H9 (cell line): ENCODE measurements at regions not wholly inside any gene's neighbourhood (a gene's known extent, or its start where the extent isn't known, plus 50 kb on each side); places are given as distances from the start of the nearest gene placed in this dataset.

Experiments used
- DNase-seq: peaks from one replicate; pipeline ENCODE4 v3.0.0-alpha.2; 2017
- H2AFZ ChIP-seq: one replicate; pipeline ENCODE4 v1.6.1; 2013; ENCODE audit warnings: mild to moderate bottlenecking, low read length, control low read depth, moderate library complexity
- H2AK5ac ChIP-seq: 2 replicates; pipeline ENCODE4 v1.6.1; 2013; ENCODE audit warnings: low read length, control low read depth, mixed read lengths; ENCODE audit not compliant: insufficient read length
- H2BK120ac ChIP-seq: one replicate; pipeline ENCODE4 v1.6.1; 2013; ENCODE audit warnings: low read depth, mild to moderate bottlenecking, low read length, control low read depth, inconsistent platforms; ENCODE audit not compliant: poor library complexity, severe bottlenecking
- H2BK12ac ChIP-seq: 2 replicates; pipeline ENCODE4 v1.6.1; 2013; ENCODE audit warnings: low read length, control low read depth, mixed read lengths, low read depth; ENCODE audit not compliant: insufficient read length
- H2BK15ac ChIP-seq: 2 replicates; pipeline ENCODE4 v1.6.1; 2013; ENCODE audit warnings: low read depth, low read length, control low read depth
- H2BK20ac ChIP-seq: one replicate; pipeline ENCODE4 v1.6.1; 2013; ENCODE audit warnings: low read depth, mild to moderate bottlenecking, low read length, control low read depth, inconsistent platforms; ENCODE audit not compliant: poor library complexity, severe bottlenecking
- H2BK5ac ChIP-seq: 2 replicates; pipeline ENCODE4 v1.6.1; 2013; ENCODE audit warnings: low read length, control low read depth, mixed read lengths; ENCODE audit not compliant: insufficient read length
- H3K14ac ChIP-seq: 2 replicates; pipeline ENCODE4 v1.6.1; 2013; ENCODE audit warnings: low read length, control low read depth; ENCODE audit not compliant: insufficient read depth
- H3K18ac ChIP-seq: 2 replicates; pipeline ENCODE4 v1.6.1; 2013; ENCODE audit warnings: low read depth, mild to moderate bottlenecking, mixed read lengths, low read length, control low read depth; ENCODE audit not compliant: insufficient read length
- H3K23ac ChIP-seq: 2 replicates; pipeline ENCODE4 v1.6.1; 2013; ENCODE audit warnings: low read length, control low read depth, mixed read lengths, low read depth; ENCODE audit not compliant: insufficient read length
- H3K23me2 ChIP-seq: 2 replicates; pipeline ENCODE4 v1.6.1; 2013; ENCODE audit warnings: low read depth, mild to moderate bottlenecking, mixed read lengths, low read length, control low read depth; ENCODE audit not compliant: insufficient read length, poor library complexity, severe bottlenecking
- H3K27ac ChIP-seq: 2 replicates; pipeline ENCODE4 v1.5.1; 2013; ENCODE audit warnings: low read length, control low read depth, mixed read lengths, low read depth; ENCODE audit not compliant: insufficient read length
- H3K27me3 ChIP-seq: 2 replicates; pipeline ENCODE4 v1.6.1; 2013; ENCODE audit warnings: low read length, control low read depth, inconsistent platforms; ENCODE audit not compliant: insufficient read depth
- H3K4ac ChIP-seq: 2 replicates; pipeline ENCODE4 v1.6.1; 2013; ENCODE audit warnings: low read depth, mild to moderate bottlenecking, control low read depth, inconsistent platforms, low read length, moderate library complexity
- H3K4me1 ChIP-seq: 2 replicates; pipeline ENCODE4 v1.6.1; 2013; ENCODE audit warnings: low read length, control low read depth, inconsistent platforms; ENCODE audit not compliant: insufficient read depth
- H3K4me2 ChIP-seq: 2 replicates; pipeline ENCODE4 v1.6.1; 2013; ENCODE audit warnings: low read length, control low read depth, mixed read lengths; ENCODE audit not compliant: insufficient read length, insufficient read depth
- H3K56ac ChIP-seq: 2 replicates; pipeline ENCODE4 v1.6.1; 2013; ENCODE audit warnings: low read depth, mild to moderate bottlenecking, mixed read lengths, low read length, control low read depth; ENCODE audit not compliant: insufficient read length
- H3K79me1 ChIP-seq: 2 replicates; pipeline ENCODE4 v1.6.1; 2013; ENCODE audit warnings: low read depth, mild to moderate bottlenecking, moderate library complexity, low read length, control low read depth, inconsistent platforms; ENCODE audit not compliant: insufficient read depth, poor library complexity, severe bottlenecking
- H3K79me2 ChIP-seq: 2 replicates; pipeline ENCODE4 v1.6.1; 2013; ENCODE audit warnings: low read length, control low read depth, inconsistent platforms; ENCODE audit not compliant: insufficient read depth
- H3K9ac ChIP-seq: 2 replicates; pipeline ENCODE4 v1.6.1; 2013; ENCODE audit warnings: low read length, control low read depth, mixed read lengths; ENCODE audit not compliant: insufficient read length; ENCODE audit errors: extremely low read depth
- H3K9me3 ChIP-seq: one replicate; pipeline ENCODE4 v1.6.1; 2013; ENCODE audit warnings: low read depth, low read length, inconsistent platforms; ENCODE audit not compliant: control insufficient read depth
- H3T11ph ChIP-seq: one replicate; pipeline ENCODE4 v1.6.1; 2013; ENCODE audit warnings: mild to moderate bottlenecking, low read length, control low read depth, inconsistent platforms
- H4K20me1 ChIP-seq: one replicate; pipeline ENCODE4 v1.6.1; 2013; ENCODE audit not compliant: control insufficient read depth, insufficient read length, insufficient read depth
- H4K5ac ChIP-seq: 2 replicates; pipeline ENCODE4 v1.6.1; 2013; ENCODE audit warnings: low read depth, mild to moderate bottlenecking, mixed read lengths, low read length, control low read depth; ENCODE audit not compliant: insufficient read length
- H4K8ac ChIP-seq: replicated peaks from 2 replicates; pipeline ENCODE4 v1.6.1; 2013; ENCODE audit warnings: low read length, control low read depth, mixed read lengths, low read depth; ENCODE audit not compliant: insufficient read length
- H4K91ac ChIP-seq: 2 replicates; pipeline ENCODE4 v1.6.1; 2013; ENCODE audit warnings: low read depth, mild to moderate bottlenecking, moderate library complexity, mixed read lengths, low read length, control low read depth; ENCODE audit not compliant: insufficient read length
- H3K27ac Mint-ChIP-seq, 3 experiments: 2 replicates in 2 of 3; 3 replicates in 1 of 3; pipeline ENCODE4 v1.8.0; 2020 to 2021; ENCODE audit warnings: mixed read lengths in 3 of 3, mild to moderate bottlenecking in 1 of 3, moderate library complexity in 1 of 3
- H3K27me3 Mint-ChIP-seq: 2 replicates; pipeline ENCODE4 v1.8.0; 2021; ENCODE audit warnings: low read depth, mild to moderate bottlenecking, moderate library complexity, mixed read lengths
- H3K36me3 Mint-ChIP-seq, 3 experiments: 2 replicates in 2 of 3; 3 replicates in 1 of 3; pipeline ENCODE4 v1.8.0; 2020 to 2021; ENCODE audit warnings: low read depth in 3 of 3, mixed read lengths in 3 of 3; ENCODE audit not compliant: insufficient read depth in 1 of 3
- H3K4me1 Mint-ChIP-seq, 2 experiments: 2 replicates each; pipeline ENCODE4 v1.8.0; 2020; ENCODE audit warnings: mixed read lengths in 2 of 2
- H3K4me3 Mint-ChIP-seq, 2 experiments: 2 replicates in 1 of 2; 3 replicates in 1 of 2; pipeline ENCODE4 v1.8.0; 2020 to 2021; ENCODE audit warnings: mild to moderate bottlenecking in 2 of 2, mixed read lengths in 2 of 2, moderate library complexity in 1 of 2
- H3K9me3 Mint-ChIP-seq, 2 experiments: 2 replicates in 1 of 2; 3 replicates in 1 of 2; pipeline ENCODE4 v1.8.0; 2020; ENCODE audit warnings: mild to moderate bottlenecking in 2 of 2, mixed read lengths in 2 of 2, moderate library complexity in 1 of 2
- CTCF ChIP-seq: fragments of 200-600 bp; sonication (generic); conservative IDR thresholded peaks from 3 replicates; pipeline ENCODE4 v1.8.0; 2021; ENCODE audit warnings: antibody characterized with exemption, mild to moderate bottlenecking
- WGBS: extraction: QIAGEN DNeasy Blood & Tissue Kit; methylation state at CpG from one replicate; pipeline ENCODE4 v1.1.7; 2013; ENCODE audit warnings: missing lambda C conversion rate, low lambda C conversion rate, mixed read lengths; ENCODE audit not compliant: insufficient read length; ENCODE audit errors: extremely low coverage; 5-methylcytosine and 5-hydroxymethylcytosine counted together

- Histone ChIP-seq H4K5ac (no peak overlapping the region), H4K91ac (no peak overlapping the region), H4K8ac (no peak overlapping the region), H3K4me1 (peaks cover 6% of the 10 kb centered on the region), H2BK20ac (no peak overlapping the region), H2BK120ac (no peak overlapping the region), H2BK5ac (no peak overlapping the region), H2AFZ (no peak overlapping the region), H3K23me2 (no peaks in the 10 kb centered on the region), H3K9ac (no peak overlapping the region), H3K18ac (no peak overlapping the region), H3K14ac (no peak overlapping the region), H3T11ph (no peak overlapping the region), H3K27ac (no peak overlapping the region), H3K9me3 (no peaks in the 10 kb centered on the region), H2BK12ac (no peak overlapping the region), H2AK5ac (no peak overlapping the region), H3K79me1 (no peaks in the 10 kb centered on the region), H3K4me2 (no peak overlapping the region), H2BK15ac (no peak overlapping the region), H3K79me2 (no peaks in the 10 kb centered on the region), H4K20me1 (no peaks in the 10 kb centered on the region), H3K27me3 (no peaks in the 10 kb centered on the region), H3K56ac (no peak overlapping the region), H3K4ac (no peak overlapping the region), H3K23ac (no peak overlapping the region)
- no peaks in the 10 kb centered on the region for H3K36me3 Mint-ChIP-seq
- no peak overlapping the region for H3K27ac Mint-ChIP-seq
- H3K4me3 Mint-ChIP-seq = no peak overlapping the region
- DNase-seq = no peak
- H3K4me1 Mint-ChIP-seq = peaks cover 12 to 19% of the 10 kb centered on the region in 2 experiments
- no peak for TF ChIP-seq CTCF
- H3K27me3 Mint-ChIP-seq = peaks cover 55% of the 10 kb centered on the region
- peaks cover 0 to 3% of the 10 kb centered on the region in 2 experiments; a peak in 1 of 5 replicates for H3K9me3 Mint-ChIP-seq
- WGBS = no CpG with 5 or more reads among the region's 5 CpGs
Measured at GRCh38 chr13:110802260-110802659, 88.8 kb downstream of the ING1 start.
